ENCODE measurements at regions not wholly inside any gene's neighbourhood (a gene's known extent, or its start where the extent isn't known, plus 50 kb on each side); places are given as distances from the start of the nearest gene placed in this dataset.

DNA sequence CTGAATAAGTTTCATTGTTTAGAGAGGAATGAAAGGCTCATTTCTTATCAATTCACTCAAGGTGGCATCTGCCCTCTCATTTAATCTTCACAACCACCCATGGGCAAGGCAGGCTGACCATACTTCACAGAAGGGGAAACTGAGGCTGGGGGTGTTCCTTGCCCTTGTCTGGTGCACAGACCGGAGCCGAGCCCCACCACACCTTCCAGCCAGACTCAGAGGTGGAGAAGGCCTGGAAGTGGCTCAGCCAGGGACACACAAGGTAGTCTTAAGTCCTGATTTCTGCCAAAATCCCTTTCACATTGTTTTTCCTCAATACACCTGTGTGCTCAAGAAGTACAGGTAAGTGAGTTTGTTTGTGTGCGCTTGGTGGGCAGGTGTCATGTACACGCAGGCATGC, 111.9 kb upstream of the TEX51 start:
- ATAC-seq (no peak), FAIRE-seq (no peak), DNase-seq (ENCODE audit: low read depth in 1 of 2, low spot score in 1 of 2) (no peak)
- no peak overlapping the region for H3K27ac ChIP-seq
- TF ChIP-seq, protein P1, sequence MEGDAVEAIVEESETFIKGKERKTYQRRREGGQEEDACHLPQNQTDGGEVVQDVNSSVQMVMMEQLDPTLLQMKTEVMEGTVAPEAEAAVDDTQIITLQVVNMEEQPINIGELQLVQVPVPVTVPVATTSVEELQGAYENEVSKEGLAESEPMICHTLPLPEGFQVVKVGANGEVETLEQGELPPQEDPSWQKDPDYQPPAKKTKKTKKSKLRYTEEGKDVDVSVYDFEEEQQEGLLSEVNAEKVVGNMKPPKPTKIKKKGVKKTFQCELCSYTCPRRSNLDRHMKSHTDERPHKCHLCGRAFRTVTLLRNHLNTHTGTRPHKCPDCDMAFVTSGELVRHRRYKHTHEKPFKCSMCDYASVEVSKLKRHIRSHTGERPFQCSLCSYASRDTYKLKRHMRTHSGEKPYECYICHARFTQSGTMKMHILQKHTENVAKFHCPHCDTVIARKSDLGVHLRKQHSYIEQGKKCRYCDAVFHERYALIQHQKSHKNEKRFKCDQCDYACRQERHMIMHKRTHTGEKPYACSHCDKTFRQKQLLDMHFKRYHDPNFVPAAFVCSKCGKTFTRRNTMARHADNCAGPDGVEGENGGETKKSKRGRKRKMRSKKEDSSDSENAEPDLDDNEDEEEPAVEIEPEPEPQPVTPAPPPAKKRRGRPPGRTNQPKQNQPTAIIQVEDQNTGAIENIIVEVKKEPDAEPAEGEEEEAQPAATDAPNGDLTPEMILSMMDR (IDR thresholded peaks at IDR 0.05) = no peak
- TF ChIP-seq CBX8 (IDR thresholded peaks at IDR 0.05) (no peak), HDAC2 (IDR thresholded peaks at IDR 0.05) (no peak), TFCP2L1 (CRISPR knock-in tag; IDR thresholded peaks at IDR 0.05) (no peak), HOXB5 (CRISPR knock-in tag; IDR thresholded peaks at IDR 0.05) (no peak), FOXS1 (CRISPR knock-in tag; IDR thresholded peaks at IDR 0.05) (no peak), SMC3 (IDR thresholded peaks at IDR 0.05) (no peak), POLR2AphosphoS2 (conservative IDR thresholded peaks at IDR 0.05; ENCODE audit: low read length) (no peak), HOXB13 (CRISPR knock-in tag; IDR thresholded peaks at IDR 0.05; ENCODE audit: low read depth) (no peak), GATA3 (IDR thresholded peaks at IDR 0.05; ENCODE audit: borderline replicate concordance) (no peak), FOSL2 (IDR thresholded peaks at IDR 0.05) (no peak), FOSL2 (CRISPR knock-in tag; IDR thresholded peaks at IDR 0.05) (no peak), EP300 (IDR thresholded peaks at IDR 0.05) (no peak), ZSCAN20 (CRISPR knock-in tag; IDR thresholded peaks at IDR 0.05) (no peak), NPAS2 (CRISPR knock-in tag; IDR thresholded peaks at IDR 0.05; ENCODE audit: borderline replicate concordance) (no peak), ZFP36 (IDR thresholded peaks at IDR 0.05; ENCODE audit: borderline replicate concordance, partially characterized antibody) (no peak), HEYL (CRISPR knock-in tag; IDR thresholded peaks at IDR 0.05) (no peak)
- ChIA-PET CTCF (interaction anchor here (1.6 kb wide), 1 partner anchor 10 kb away, joined by 5 read pairs; no protein-coding TSS in a partner anchor), POLR2A (no interaction called here)
- H3K4me2 ChIP-seq = no peak overlapping the region
- 17% methylated on average over 4 of the region's 4 CpGs for WGBS (ENCODE audit: missing lambda C conversion rate)
- H3K4me3 ChIP-seq = no peak overlapping the region
- no peaks in the 10 kb centered on the region for H3K4me1 ChIP-seq
- no peaks in the 10 kb centered on the region for H3K9me3 ChIP-seq

DNA sequence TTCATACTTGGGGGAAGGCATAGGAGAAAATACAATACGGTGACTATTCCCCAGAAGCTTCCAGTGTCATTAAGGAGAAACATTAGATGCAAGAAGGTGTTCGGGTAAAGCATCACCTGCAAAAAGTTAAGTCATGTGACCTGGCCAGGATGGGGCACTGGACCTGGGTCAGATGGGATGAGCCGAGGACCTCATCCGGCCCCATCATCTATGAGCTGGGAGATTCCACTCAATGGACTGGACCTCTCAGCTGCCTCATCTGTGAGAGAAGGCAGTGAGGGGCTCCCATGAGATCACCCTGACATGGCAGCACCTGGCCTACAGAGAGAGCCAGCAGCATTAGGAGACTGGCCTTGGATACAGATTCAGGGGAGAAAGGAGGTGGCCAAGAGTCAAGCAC, 111.4 kb upstream of the TEX51 start:
- H3K4me3 ChIP-seq = no peak overlapping the region
- no peak overlapping the region for H3K4me2 ChIP-seq
- H3K9me3 ChIP-seq = no peaks in the 10 kb centered on the region
- H3K4me1 ChIP-seq = no peaks in the 10 kb centered on the region
- H3K27ac ChIP-seq = no peak overlapping the region
- TF ChIP-seq ZFP36 (IDR thresholded peaks at IDR 0.05; ENCODE audit: borderline replicate concordance, partially characterized antibody) (no peak), CBX8 (IDR thresholded peaks at IDR 0.05) (no peak)
- FAIRE-seq = no peak
- ChIA-PET CTCF (interaction anchor here (0.8 to 1.8 kb wide), 3 partner anchors 9 to 185 kb away, joined by 3 to 5 read pairs (median 5); no protein-coding TSS in a partner anchor), POLR2A (no interaction called here)
- DNase-seq (ENCODE audit: low read depth in 1 of 2, low spot score in 1 of 2) = no peak
- no peak for ATAC-seq
- 25% methylated on average over 4 of the region's 4 CpGs for WGBS (ENCODE audit: missing lambda C conversion rate)

DNA sequence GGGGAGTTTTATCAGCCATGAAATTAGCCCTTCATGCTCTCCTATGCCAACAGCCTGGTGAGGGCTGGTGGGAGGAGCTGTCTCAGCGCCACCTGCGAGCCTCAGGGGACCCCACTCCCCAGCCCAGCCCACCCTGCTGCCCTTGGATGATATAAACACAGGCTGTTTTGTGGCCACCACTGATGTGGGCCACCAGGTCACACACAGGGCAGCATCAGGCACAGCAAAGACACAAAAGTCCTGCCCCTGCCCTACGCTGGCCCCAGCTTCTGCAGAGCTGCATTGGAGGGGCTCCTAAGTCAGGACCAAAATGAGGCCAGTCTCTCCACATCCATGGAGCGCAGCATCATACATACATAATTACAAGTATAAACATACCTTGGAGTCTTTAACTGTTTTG, 110.6 kb upstream of the TEX51 start:
- Histone ChIP-seq H3K27ac (no peak overlapping the region), H3K4me2 (no peak overlapping the region), H3K9me3 (no peaks in the 10 kb centered on the region), H3K4me1 (no peaks in the 10 kb centered on the region), H3K4me3 (no peak overlapping the region)
- TF ChIP-seq RCOR1 (IDR thresholded peaks at IDR 0.05; ENCODE audit: low read depth, low read length) (no peak), HEYL (CRISPR knock-in tag; IDR thresholded peaks at IDR 0.05) (no peak), HOXA7 (CRISPR knock-in tag; IDR thresholded peaks at IDR 0.05) (no peak), NPAS2 (CRISPR knock-in tag; IDR thresholded peaks at IDR 0.05; ENCODE audit: borderline replicate concordance) (no peak), RFX5 (IDR thresholded peaks at IDR 0.05) (no peak), FOSL2 (IDR thresholded peaks at IDR 0.05) (no peak), FOSL2 (CRISPR knock-in tag; IDR thresholded peaks at IDR 0.05) (no peak), TFCP2L1 (CRISPR knock-in tag; IDR thresholded peaks at IDR 0.05) (no peak), SREBF2 (IDR thresholded peaks at IDR 0.05) (no peak), FOXS1 (CRISPR knock-in tag; IDR thresholded peaks at IDR 0.05) (no peak), ZSCAN20 (CRISPR knock-in tag; IDR thresholded peaks at IDR 0.05) (no peak), CBX8 (IDR thresholded peaks at IDR 0.05) (no peak), BHLHE40 (IDR thresholded peaks at IDR 0.05; ENCODE audit: low read depth, low read length) (no peak), MAZ (IDR thresholded peaks at IDR 0.05; ENCODE audit: borderline replicate concordance, low read depth, low read length) (no peak), HDAC2 (IDR thresholded peaks at IDR 0.05) (no peak), ZNF302 (CRISPR knock-in tag; IDR thresholded peaks at IDR 0.05) (no peak)
- TF ChIP-seq, protein P2, sequence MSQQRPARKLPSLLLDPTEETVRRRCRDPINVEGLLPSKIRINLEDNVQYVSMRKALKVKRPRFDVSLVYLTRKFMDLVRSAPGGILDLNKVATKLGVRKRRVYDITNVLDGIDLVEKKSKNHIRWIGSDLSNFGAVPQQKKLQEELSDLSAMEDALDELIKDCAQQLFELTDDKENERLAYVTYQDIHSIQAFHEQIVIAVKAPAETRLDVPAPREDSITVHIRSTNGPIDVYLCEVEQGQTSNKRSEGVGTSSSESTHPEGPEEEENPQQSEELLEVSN (IDR thresholded peaks at IDR 0.05; ENCODE audit: borderline replicate concordance, low read depth) = no peak
- TF ChIP-seq, protein P3, sequence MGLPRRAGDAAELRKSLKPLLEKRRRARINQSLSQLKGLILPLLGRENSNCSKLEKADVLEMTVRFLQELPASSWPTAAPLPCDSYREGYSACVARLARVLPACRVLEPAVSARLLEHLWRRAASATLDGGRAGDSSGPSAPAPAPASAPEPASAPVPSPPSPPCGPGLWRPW (IDR thresholded peaks at IDR 0.05) = no peak
- TF ChIP-seq, protein P4, sequence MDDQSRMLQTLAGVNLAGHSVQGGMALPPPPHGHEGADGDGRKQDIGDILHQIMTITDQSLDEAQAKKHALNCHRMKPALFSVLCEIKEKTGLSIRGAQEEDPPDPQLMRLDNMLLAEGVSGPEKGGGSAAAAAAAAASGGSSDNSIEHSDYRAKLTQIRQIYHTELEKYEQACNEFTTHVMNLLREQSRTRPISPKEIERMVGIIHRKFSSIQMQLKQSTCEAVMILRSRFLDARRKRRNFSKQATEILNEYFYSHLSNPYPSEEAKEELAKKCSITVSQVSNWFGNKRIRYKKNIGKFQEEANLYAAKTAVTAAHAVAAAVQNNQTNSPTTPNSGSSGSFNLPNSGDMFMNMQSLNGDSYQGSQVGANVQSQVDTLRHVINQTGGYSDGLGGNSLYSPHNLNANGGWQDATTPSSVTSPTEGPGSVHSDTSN (IDR thresholded peaks at IDR 0.05) = no peak
- TF ChIP-seq, protein P5, sequence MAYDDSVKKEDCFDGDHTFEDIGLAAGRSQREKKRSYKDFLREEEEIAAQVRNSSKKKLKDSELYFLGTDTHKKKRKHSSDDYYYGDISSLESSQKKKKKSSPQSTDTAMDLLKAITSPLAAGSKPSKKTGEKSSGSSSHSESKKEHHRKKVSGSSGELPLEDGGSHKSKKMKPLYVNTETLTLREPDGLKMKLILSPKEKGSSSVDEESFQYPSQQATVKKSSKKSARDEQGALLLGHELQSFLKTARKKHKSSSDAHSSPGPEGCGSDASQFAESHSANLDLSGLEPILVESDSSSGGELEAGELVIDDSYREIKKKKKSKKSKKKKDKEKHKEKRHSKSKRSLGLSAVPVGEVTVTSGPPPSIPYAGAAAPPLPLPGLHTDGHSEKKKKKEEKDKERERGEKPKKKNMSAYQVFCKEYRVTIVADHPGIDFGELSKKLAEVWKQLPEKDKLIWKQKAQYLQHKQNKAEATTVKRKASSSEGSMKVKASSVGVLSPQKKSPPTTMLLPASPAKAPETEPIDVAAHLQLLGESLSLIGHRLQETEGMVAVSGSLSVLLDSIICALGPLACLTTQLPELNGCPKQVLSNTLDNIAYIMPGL (CRISPR knock-in tag; IDR thresholded peaks at IDR 0.05; ENCODE audit: borderline replicate concordance) = no peak
- ATAC-seq (no peak), FAIRE-seq (no peak), DNase-seq (ENCODE audit: low read depth in 1 of 2, low spot score in 1 of 2) (no peak)
- ChIA-PET POLR2A (no interaction called here), CTCF (interaction anchor here (0.8 to 1.8 kb wide), 4 partner anchors 8 to 184 kb away, joined by 3 to 5 read pairs (median 4); no protein-coding TSS in a partner anchor)
- WGBS (ENCODE audit: missing lambda C conversion rate) = 13% methylated on average over 4 of the region's 4 CpGs
